ENCODE measurements at regions not wholly inside any gene's neighbourhood (a gene's known extent, or its start where the extent isn't known, plus 50 kb on each side); places are given as distances from the start of the nearest gene placed in this dataset.
A peak's percentile ranks its signal among the peaks of the same experiment; 100 is the strongest.
"Not testable (repeated sequence)": the region's sequence is repeated elsewhere in the genome, so short reads cannot be mapped to it uniquely, and the experiment has no call there.

DNA sequence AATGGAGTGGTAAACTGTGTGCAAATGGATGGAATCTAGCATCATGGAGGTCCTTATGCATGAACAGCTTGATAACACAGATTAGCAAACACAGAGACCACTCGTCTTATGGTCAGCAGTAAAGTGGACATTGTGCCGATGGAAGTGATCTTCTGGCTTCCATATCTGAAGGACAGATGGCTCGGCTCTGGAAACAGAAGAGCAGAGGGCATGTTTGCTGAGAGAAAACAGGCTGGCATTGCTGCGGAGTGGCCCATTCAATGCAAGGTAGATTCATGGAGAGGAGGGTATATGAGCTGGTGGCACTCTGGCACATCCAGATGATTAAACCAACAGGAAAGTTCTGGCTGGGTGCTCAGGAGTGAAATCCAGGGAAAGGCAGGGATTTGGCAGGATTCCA, 513.2 kb downstream of the DIRAS2 start:
- no peak for DNase-seq

DNA sequence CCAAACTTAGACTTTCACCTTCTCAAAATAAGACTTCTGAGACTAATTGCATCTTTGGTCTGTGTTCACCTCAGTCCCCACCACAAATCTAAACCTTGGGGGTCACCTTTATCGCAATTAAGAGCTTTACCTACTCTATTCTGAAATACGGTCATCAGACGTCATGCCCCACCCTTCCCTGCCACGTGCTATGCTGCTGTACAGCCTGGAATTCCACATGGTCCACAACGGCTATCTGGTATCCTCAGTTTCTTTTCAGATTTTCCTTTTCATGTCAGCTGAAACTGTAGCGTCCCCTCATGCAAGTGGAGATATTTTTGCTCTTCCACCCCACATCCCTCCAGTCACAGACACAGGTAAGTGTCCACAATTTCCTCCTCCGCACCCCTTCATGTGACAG, 511.1 kb downstream of the DIRAS2 start:
- DNase-seq: no peak

DNA sequence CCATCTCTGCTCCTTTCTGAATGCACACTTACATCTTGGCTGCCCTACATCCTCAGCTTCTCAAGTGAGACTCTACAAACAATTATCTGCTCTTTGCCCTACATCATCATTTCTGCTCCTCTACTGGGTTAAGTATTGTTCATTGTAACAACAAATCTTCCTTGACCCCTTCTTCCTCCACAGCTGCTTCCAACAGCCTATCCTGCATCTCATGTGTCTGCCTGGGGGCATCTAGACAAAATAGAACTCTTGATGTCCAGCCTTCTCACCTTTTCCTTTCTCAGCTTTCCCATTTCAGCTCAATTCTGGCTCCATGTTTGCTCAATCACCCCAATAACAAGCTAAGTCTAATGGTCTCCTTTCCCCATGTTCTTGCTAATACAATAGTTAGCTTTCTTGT, 509.8 kb downstream of the DIRAS2 start:
- DNase-seq: no peak

DNA sequence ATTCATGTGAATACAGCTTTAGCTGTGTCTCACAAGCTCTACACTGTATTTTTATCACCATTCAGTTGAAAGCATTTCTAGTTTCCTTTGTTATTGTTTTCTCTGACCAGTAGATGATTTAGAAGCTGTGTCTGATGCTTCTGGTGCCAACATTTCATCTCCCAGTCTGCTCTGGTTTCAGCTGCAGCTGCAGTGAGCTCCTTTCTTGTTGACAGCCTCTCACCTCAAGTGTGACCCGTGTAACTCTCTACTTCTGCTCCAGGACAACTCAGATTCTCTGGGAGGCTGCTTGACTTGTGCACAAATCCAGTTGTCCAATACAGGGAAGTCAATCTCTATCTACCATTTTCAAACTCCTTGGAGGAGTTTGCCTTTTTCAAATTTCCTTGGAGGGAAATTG, 504.8 kb downstream of the DIRAS2 start:
- DNase-seq: no peak

DNA sequence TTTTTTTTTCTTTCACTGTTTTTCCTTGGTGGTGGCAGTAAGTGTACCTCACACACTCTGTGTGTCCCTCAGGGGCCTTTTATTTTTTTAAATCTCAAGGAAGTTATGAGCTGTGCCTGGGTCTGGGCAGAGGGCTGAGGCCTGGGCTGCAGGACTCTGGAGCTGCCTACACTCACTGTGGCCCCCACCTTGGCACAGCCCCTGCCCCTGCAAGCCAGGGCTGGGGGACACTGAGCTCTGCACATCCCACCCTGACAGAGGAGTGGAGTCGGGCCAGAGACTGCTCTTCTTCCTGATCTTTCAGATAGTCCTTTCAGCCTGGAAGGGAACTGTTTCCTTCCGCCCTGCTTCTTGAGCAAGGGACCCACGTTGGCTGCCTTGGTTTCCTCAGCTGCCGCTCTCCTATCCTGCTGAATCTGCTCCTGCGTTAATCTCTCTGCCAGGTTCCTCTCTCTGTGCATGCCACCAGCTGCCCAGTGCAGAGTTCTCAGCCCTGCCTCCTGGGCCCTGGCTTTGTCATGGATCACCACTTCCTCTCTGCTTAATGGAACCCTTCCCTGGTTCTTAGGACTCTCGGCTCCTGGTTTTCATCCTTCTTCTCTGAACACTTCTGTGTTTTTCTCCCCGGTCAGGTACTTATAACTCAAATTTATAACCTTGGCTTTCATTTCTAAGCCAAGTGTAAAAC, 502.3 kb downstream of the DIRAS2 start:
- DNase-seq: no peak

DNA sequence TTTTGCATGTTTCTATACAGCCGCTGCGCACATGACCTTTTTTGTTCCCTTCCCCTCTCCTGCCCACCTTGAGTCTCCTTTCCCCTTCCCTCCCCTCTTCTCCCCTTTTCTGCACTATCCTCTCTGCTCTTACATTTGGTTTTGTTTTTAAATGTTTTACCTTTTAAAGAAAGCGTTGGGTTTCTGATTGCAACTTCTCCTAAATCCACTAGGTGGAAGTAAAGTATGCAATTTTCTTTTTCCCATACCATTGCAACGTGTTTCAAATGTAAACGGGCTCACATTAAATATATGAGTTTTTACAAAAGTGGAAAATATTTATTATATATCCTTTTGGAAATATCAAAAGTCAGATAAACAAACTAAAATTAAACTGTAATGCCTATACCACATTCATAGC, 500.9 kb downstream of the DIRAS2 start:
- DNase-seq: peak; percentile 57

DNA sequence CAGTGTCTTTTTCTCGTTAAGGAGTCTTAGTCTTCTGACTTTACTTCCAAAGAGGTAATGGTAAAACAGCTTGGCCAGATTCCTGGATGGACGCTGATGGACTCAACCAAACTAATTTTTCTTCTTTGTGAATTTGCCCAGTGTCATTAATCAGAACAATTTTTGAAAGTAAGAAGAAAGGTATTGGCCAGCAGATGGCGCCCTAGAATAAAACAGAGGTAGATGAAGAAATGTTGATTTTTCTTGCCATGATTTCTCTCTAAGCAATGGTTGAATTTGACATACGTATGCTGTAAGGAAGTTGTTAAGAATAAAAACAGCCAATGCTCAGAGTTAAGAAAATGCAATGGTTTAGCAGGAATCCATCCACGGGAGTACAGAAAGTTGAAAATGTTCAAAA, 500.0 kb downstream of the DIRAS2 start:
- DNase-seq: peak; percentile 65

DNA sequence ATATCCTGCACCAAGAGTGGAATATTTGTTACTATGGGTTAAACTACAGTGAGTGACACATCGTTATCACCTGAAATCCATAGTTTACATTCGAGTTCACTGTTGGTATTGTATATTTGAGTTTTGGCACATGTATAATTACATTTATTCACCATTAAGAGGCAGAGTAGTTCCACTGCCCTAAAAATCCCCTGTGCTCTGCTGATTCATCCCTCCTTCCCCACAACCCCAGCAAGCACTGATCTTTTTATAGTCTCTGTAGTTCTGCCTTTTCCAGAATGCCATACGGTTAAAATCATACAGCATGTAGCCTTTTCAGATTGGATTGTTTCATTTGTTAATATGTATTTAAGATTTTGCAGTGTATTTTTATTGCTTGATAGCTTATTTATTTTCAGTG, 495.2 kb downstream of the DIRAS2 start:
- DNase-seq: no peak

DNA sequence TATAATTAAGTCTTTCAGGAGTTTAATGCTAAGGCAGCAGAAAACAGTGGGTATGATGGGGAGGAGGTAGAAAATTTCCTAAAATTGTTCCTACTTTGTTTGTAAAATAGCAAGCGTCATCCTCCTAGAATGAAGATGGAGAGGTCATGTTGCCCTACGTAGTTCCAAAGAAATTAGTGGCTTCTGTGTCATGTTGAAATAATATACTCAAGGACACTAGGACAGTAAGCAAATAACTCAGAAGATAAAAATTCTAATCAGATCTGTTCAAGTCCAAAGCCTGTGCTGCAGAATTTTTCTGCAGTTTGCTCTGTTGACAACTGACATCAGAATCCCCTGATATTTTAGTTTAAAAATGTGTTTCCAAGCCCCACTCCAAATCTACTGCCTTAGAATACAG, 486.3 kb downstream of the DIRAS2 start:
- DNase-seq: no peak

DNA sequence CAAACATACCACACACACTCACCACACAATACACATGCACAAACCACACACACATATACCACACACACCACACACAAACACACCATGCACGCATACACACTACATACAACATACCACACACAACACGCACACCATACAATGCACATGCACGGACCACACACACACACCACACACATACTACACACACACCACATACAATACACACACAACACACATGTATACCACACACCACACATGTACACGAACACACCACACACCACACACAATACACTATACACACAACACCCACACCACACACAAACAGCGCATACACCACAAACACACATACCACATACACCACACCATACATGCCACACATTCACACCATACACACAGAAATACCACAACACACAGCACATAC, 480.3 kb downstream of the DIRAS2 start:
- DNase-seq: no peak

DNA sequence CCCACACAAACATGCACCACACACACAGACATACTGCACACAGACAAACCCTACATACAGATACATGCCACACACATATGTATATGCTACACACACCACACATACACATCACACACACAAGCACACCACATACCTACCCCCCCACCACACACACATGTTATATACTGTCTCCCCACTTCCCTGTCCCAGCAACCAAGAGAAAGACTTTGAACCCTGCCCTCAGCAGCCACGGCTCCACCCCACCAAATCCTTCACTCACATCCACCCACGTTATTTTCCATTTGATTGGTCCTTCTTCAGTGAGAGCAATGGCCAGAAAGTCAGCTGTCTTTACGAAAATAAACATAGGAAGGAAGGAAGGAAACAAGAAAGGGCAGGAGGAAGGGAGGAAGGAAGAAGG, 479.8 kb downstream of the DIRAS2 start:
- no peak for DNase-seq

DNA sequence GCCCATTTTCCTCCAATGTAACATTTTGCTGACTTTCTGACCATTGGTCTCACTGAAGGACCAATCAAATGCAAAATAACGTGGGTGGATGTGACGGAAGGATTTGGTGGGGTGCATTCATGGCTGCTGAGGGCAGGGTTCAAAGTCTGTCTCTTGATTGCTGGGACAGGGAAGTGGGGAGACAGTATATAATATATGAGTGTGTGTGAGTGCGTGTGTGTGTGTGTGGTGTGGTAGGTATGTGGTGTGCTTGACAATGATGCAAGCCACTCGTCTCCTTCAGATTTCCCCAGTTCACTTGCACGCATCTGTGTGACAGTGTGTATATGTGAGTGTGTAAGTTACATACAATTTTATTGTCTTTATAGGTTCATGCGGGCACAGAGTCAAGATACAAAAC, 477.3 kb downstream of the DIRAS2 start:
- DNase-seq: no peak

DNA sequence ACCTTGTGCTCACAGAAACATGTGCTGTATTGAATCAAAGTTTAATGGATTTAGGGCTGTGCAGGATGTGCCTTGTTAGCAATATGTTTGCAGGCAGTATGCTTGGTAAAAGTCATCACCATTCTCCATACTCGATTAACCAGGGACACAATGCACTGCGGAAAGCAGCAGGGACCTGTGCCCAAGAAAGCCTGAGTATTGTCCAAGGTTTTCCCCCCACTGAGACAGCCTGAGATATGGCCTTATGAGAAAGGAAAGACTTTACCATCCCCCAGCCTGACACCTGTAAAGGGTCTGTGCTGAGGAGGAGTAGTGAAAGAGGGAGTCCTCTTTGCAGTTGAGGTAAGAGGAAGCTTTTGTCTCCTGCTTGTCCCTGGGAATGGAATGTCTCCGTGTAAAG, 476.2 kb downstream of the DIRAS2 start:
- DNase-seq: not testable (repeated sequence)

DNA sequence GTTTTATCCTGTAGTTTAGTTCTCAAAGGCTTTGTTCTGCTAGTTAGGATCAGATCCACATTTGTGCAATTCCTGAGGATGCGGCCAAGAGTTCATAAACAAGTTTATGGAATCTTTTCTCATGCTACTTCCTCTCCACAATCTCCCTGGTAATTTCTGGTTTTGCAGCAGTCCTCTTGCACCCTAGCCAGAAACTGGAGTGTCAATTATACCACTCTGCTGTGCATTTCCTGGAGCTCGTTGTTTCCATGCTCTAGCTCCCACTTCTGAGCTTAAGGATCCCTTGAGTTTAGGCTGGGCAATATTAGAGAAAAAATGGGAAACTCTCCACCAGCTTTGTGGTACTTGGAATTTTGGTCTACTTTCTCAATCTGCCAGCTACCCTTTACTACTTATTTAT, 474.7 kb downstream of the DIRAS2 start:
- DNase-seq: peak; percentile 11

DNA sequence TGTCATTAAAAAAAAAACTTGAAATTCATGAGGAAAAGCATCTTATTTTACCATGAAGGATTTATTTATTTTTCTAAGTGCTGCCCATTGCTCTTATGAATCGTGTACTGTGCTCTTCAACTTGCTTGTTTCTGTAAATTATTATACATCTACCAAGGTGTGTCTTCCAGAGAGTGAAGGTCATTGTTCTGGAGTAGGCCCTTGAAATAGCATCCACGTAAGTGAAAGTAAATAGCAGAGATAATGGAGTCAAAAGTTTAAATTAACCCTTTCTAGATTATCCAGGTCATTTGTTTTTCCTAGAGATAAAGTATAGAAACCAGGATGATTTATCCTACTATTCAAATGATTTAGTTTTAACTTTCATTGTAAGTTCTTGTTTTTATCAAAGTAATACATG, 473.1 kb downstream of the DIRAS2 start:
- DNase-seq: peak; percentile 75

DNA sequence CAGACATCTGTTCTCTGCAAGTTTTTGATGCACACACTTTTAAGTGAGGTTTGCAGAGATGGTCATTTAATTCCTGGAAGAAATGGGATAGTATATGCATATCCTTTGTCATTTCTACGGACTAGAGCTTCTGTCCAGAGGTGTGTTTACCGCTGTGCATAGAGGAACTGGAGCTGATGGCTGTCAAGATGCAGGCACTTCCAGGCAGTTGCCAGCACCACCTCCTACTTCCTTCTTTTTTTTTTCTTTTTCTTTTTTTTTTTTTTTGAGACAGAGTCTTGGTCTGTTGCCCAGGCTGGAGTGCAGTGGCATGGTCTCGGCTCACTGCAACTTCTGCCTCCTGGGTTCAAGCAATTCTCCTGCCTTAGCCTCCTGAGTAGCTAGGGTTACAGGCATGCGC, 468.7 kb downstream of the DIRAS2 start:
- not testable (repeated sequence) for DNase-seq

DNA sequence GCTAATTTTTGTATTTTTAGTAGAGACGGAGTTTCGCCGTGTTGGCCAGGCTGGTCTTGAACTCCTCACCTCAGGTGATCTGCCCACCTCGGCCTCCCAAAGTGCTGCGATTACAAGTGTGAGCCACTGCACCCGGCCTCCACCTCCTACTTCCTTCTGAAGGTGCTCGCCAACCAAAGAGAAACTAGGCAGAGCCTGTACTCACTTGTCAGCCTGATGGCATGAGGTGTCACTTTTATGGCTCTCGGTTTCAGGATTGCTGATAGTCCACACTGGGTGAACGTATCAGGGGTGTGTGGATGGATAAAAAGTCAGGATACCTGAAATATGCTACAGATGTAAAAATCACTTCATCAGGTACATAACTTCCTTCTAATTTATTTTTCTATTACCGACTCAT, 468.3 kb downstream of the DIRAS2 start:
- DNase-seq: not testable (repeated sequence)

DNA sequence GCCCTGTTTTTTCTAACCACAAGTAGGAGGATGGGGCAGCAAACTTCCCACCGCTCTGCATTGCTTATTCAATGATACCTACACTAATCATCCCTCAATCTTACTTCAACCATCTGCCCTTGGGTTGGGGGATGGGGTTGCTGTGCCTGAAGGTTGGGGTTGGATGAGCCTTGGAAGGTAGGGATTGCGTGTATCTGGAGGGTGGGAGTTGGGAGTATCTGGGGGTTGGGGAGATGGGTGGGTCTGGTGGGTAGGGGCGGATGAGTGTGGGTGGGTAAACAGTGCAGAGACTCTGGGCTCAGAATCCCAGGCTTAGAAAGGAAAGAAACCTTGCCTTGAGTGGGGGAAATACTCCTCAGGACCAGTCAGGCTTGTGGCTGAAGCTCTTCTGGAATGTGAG, 467.4 kb downstream of the DIRAS2 start:
- DNase-seq: no peak

DNA sequence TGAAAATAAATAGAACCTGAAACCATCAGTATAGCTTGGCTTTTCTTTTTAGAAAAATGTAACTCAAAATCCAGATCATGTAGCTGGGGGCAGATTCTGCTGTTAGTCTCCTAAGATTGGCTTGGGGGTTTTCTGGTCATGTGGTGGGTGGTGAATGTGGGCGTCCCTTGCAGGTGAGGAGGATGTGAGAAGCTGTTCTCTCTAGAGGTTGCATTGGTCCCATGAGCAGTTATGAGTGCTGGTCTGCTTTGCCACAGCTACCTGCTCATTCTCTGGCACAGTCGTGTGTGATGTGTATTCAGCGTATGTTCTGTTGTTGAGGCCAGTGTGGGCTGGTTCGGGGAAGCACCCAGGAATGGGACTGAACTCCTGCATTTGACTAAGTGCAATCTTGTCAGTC, 466.8 kb downstream of the DIRAS2 start:
- no peak for DNase-seq

DNA sequence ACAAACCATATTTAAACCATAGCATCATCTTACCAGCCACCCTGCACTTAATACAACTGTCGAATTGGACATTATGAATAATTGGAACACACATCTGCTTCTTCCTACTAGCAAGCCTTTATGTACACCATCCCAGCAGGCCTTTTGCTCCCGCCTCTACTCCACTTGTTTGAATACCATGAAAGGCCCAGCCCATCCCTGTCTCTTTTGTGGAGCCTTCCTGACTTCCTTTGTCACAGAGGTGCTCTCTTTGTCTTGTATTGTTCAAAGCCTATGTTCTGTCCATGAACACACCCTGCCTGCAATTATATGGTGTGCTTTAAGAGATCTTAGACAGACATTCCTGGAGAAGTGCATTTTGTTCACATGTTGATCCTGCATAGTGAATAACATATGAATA, 465.7 kb downstream of the DIRAS2 start:
- peak; percentile 98 for DNase-seq

DNA sequence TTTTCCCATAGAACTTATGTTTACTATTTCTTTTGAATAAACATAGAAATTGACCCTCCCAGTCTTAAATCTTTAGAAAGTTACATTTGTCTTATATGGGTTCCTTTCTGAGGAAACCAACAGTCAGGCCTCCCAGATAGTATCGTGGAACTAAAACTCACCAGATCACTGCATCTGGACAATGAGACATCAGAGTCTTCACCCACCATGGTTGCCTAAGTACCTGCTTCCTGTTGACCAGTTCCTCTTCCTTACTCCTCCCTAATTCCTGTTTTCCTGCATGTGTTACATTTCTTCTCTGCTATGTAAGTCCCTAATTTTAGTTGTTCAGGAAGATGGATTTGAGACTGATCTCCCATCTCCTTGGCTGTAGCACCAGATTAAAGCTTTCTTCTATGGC, 462.2 kb downstream of the DIRAS2 start:
- no peak for DNase-seq

DNA sequence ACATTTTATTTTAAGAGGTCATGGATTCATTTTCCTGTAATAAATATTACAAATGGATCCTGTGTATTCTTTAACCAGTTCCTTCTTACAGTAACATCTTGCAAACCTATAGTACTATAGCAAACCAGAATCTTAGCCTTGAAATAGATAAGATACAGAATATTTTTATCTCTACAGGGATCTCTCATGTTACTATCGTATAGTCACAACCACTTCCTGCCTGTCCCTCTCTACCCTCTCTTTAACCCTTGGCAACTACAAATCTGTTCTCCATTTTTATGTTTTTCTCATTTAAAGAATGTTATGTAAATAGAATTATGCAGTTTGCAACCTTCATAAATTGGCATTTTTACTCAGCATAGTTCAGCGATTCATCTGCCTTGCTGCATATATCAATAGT, 454.0 kb downstream of the DIRAS2 start:
- no peak for DNase-seq

DNA sequence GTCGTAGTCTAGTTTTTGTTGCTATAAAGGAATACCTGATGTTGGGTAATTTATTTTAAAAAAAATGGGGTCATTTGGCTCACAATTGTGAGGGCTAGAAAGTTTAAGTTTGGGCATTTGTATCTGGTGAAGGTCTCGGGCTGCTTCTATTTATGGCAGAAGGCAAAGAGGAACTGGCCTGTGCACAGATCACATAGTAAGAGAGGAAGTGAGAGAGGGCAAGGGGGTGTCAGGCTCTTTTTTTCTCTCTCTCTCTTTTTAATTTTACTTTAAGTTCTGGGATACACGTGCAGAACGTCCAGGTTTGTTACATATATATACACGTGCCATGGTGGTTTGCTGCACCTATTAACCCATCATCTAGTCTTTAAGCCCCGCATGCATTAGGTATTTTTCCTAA, 453.3 kb downstream of the DIRAS2 start:
- DNase-seq: no peak

DNA sequence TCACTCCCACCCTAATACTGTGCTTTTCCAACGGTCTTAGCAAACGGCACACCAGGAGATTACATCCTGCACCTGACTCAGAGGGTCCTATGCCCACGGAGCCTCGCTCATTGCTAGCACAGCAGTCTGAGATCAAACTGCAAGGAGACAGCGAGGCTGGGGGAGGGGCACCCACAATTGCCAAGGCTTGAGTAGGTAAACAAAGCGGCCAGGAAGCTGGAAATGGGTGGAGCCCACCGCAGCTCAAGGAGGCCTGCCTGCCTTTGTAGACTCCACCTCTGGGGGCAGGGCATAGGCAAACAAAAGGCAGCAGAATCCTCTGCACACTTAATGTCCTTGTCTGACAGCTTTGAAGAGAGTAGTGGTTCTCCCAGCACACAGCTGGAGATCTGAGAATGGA, 450.2 kb downstream of the DIRAS2 start:
- not testable (repeated sequence) for DNase-seq

DNA sequence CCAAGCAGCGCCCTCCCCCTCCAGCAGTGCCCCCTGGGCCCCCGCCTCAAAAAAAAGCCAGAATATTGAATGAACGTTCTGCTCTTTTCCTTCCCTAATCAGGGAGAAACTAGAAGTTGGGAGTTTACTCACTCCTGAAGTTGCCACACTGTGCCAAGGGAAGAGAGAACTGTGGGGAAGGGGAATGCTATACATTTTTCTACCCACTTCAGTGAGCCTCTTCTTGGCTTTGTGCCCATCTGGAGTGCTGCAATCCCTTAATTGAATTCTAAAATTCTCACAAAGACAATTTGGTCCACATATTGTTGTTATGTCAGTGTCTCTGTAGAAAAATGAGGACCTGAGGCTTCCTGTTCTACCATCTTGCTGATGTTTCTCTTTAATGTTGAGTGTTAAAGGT, 443.7 kb downstream of the DIRAS2 start:
- DNase-seq: no peak

DNA sequence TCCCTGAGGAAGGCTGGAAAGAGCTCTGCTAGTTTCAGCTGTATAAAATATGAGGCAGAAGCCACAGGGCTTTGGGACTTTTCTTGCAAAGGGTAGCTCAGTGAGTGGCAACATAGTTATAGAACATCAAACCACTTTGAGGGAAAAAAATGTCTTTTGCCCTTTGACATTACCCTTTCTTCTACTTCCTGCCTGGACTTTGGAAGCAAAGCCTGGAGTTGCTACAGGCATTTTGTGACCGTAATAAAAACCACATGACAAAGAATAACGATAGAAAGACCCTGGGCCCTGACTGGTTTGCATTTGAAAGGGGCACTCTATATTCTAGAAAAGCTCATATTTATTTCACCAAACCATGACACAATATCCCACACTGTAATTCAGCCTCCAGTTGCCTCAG, 440.9 kb downstream of the DIRAS2 start:
- DNase-seq: no peak
